H1 (cell line): ENCODE measurements at regions not wholly inside any gene's neighbourhood (a gene's known extent, or its start where the extent isn't known, plus 50 kb on each side); places are given as distances from the start of the nearest gene placed in this dataset.

Experiments used
- CTCF ChIA-PET: fragments of 300-600 bp; sonication (Branson Sonifier 250); formaldehyde crosslinking; loops from one replicate; lab custom pipeline; 2021; ENCODE audit not compliant: partially characterized antibody; lab: Charles Lee
- POLR2A ChIA-PET: fragments of 300-600 bp; sonication (Branson Sonifier 250); formaldehyde crosslinking; loops from one replicate; lab custom pipeline; 2021; ENCODE audit warnings: inconsistent platforms; ENCODE audit not compliant: partially characterized antibody; lab: Charles Lee
- DNase-seq, 2 experiments: peaks; one replicate each; pipeline versions ENCODE4 v3.0.0 to v3.0.0-alpha.2; 2010 to 2022; ENCODE audit warnings: low spot score in 2 of 2, low read depth in 1 of 2, mixed read lengths in 1 of 2
- FAIRE-seq: peaks from 2 replicates; lab custom pipeline; 2011; peaks lifted over from hg19 to GRCh38; lab: Jason Lieb, UNC
- H2AFZ ChIP-seq: 2 replicates; pipeline ENCODE4 v1.8.1; 2012; ENCODE audit warnings: low read length, inconsistent platforms
- H2AK5ac ChIP-seq: 2 replicates; pipeline ENCODE4 v1.6.1; 2013; ENCODE audit warnings: low read depth, low read length
- H2BK120ac ChIP-seq: replicated peaks from 2 replicates; pipeline ENCODE3; 2013; ENCODE audit warnings: low read depth, low read length, inconsistent platforms
- H2BK12ac ChIP-seq: 2 replicates; pipeline ENCODE4 v1.6.1; 2013; ENCODE audit warnings: low read depth, low read length
- H2BK15ac ChIP-seq: 2 replicates; pipeline ENCODE4 v1.6.1; 2013; ENCODE audit warnings: low read length
- H2BK20ac ChIP-seq: 2 replicates; pipeline ENCODE4 v1.6.1; 2013; ENCODE audit warnings: low read length
- H2BK5ac ChIP-seq: 2 replicates; pipeline ENCODE4 v1.6.1; 2013; ENCODE audit warnings: low read depth, low read length
- H3K14ac ChIP-seq: 2 replicates; pipeline ENCODE4 v1.6.1; 2013; ENCODE audit warnings: inconsistent platforms; ENCODE audit not compliant: insufficient read length
- H3K18ac ChIP-seq: 2 replicates; pipeline ENCODE4 v1.6.1; 2013; ENCODE audit warnings: low read length; ENCODE audit errors: extremely low read depth
- H3K23ac ChIP-seq: 2 replicates; pipeline ENCODE4 v1.6.1; 2013; ENCODE audit warnings: inconsistent platforms; ENCODE audit not compliant: insufficient read length
- H3K23me2 ChIP-seq: 2 replicates; pipeline ENCODE4 v1.6.1; 2013; ENCODE audit warnings: low read depth, low read length
- H3K27ac ChIP-seq: 2 replicates; pipeline ENCODE4 v1.6.1; 2011; ENCODE audit warnings: low read depth, low read length, inconsistent platforms
- H3K27me3 ChIP-seq, 4 experiments: replicated peaks in 1 of 4; 1 replicate in 1 of 4; 2 replicates in 3 of 4; pipeline versions ENCODE4 v1.6.1 to v1.8.1; 2011 to 2013; ENCODE audit warnings: low read length in 3 of 4, mild to moderate bottlenecking in 3 of 4, inconsistent platforms in 2 of 4, mixed read lengths in 2 of 4, moderate library complexity in 1 of 4; ENCODE audit not compliant: control insufficient read depth in 3 of 4, insufficient read depth in 3 of 4; ENCODE audit errors: extremely low read depth in 1 of 4
- H3K36me3 ChIP-seq, 4 experiments: 2 replicates each; pipeline versions ENCODE4 v1.6.1 to v1.8.1; 2011 to 2013; ENCODE audit warnings: mild to moderate bottlenecking in 4 of 4, low read length in 3 of 4, moderate library complexity in 2 of 4, control low read depth in 1 of 4, inconsistent platforms in 1 of 4; ENCODE audit not compliant: insufficient read depth in 4 of 4, control insufficient read depth in 2 of 4
- H3K4ac ChIP-seq: replicated peaks from 2 replicates; pipeline ENCODE3; 2013; ENCODE audit warnings: low read length, low read depth, mixed read lengths, inconsistent platforms; ENCODE audit not compliant: insufficient read length
- H3K4me1 ChIP-seq, 4 experiments: replicated peaks in 1 of 4; 1 replicate in 1 of 4; 2 replicates in 3 of 4; pipeline versions ENCODE4 v1.6.1 to v1.8.1; 2011 to 2013; ENCODE audit warnings: low read length in 3 of 4, inconsistent platforms in 2 of 4, mixed read lengths in 1 of 4; ENCODE audit not compliant: insufficient read depth in 4 of 4, control insufficient read depth in 3 of 4
- H3K4me2 ChIP-seq, 2 experiments: 2 replicates each; pipeline versions ENCODE4 v1.6.1 to v1.8.1; 2011 to 2013; ENCODE audit warnings: low read depth in 2 of 2, low read length in 2 of 2, control low read depth in 1 of 2, inconsistent platforms in 1 of 2, mild to moderate bottlenecking in 1 of 2; ENCODE audit not compliant: insufficient read depth in 1 of 2
- H3K4me3 ChIP-seq, 4 experiments: fragments of 200-600, 300-600 bp in 1 of 4; sonication (generic), shearing (Covaris generic), sonication (Bioruptor Twin) in 1 of 4; 2 replicates each; pipeline versions ENCODE4 v1.5.1 to v1.8.1; 2011 to 2016; ENCODE audit warnings: low read length in 4 of 4, low read depth in 3 of 4, control low read depth in 2 of 4, inconsistent platforms in 2 of 4, mild to moderate bottlenecking in 2 of 4, mixed read lengths in 1 of 4, moderate library complexity in 1 of 4; ENCODE audit not compliant: insufficient read depth in 2 of 4; ENCODE audit errors: extremely low read depth in 1 of 4
- H3K56ac ChIP-seq: replicated peaks from 2 replicates; pipeline ENCODE3; 2013; ENCODE audit warnings: low read depth, mild to moderate bottlenecking, mixed read lengths, low read length, inconsistent platforms; ENCODE audit not compliant: insufficient read length
- H3K79me1 ChIP-seq: 2 replicates; pipeline ENCODE4 v1.6.1; 2013; ENCODE audit warnings: low read depth, low read length, control low read depth
- H3K79me2 ChIP-seq, 2 experiments: 2 replicates each; pipeline versions ENCODE4 v1.6.1 to v1.8.1; 2012 to 2013; ENCODE audit warnings: low read length in 2 of 2, mild to moderate bottlenecking in 2 of 2, inconsistent platforms in 1 of 2; ENCODE audit not compliant: insufficient read depth in 2 of 2, control insufficient read depth in 1 of 2
- H3K9ac ChIP-seq, 4 experiments: replicated peaks in 1 of 4; 1 replicate in 1 of 4; 2 replicates in 3 of 4; pipeline versions ENCODE4 v1.6.1 to v1.8.1; 2011 to 2013; ENCODE audit warnings: low read depth in 3 of 4, low read length in 3 of 4, control low read depth in 2 of 4, mild to moderate bottlenecking in 2 of 4, moderate library complexity in 2 of 4, inconsistent platforms in 1 of 4; ENCODE audit errors: extremely low read depth in 1 of 4
- H3K9me3 ChIP-seq, 2 experiments: 2 replicates each; pipeline versions ENCODE4 v1.6.1 to v1.8.1; 2012 to 2013; ENCODE audit warnings: mild to moderate bottlenecking in 2 of 2, moderate library complexity in 2 of 2, control low read depth in 1 of 2, inconsistent platforms in 1 of 2, low read depth in 1 of 2, low read length in 1 of 2, mixed read lengths in 1 of 2; ENCODE audit not compliant: insufficient read depth in 2 of 2
- H4K20me1 ChIP-seq, 2 experiments: replicated peaks in 1 of 2; 2 replicates each; pipeline versions ENCODE3 to v1.8.1; 2011 to 2013; ENCODE audit warnings: inconsistent platforms in 2 of 2, low read length in 2 of 2, mild to moderate bottlenecking in 1 of 2; ENCODE audit not compliant: insufficient read depth in 2 of 2, control insufficient read depth in 1 of 2
- H4K5ac ChIP-seq: 2 replicates; pipeline ENCODE4 v1.6.1; 2013; ENCODE audit warnings: low read length, low read depth, mixed read lengths, inconsistent platforms; ENCODE audit not compliant: insufficient read length
- H4K8ac ChIP-seq: 2 replicates; pipeline ENCODE4 v1.8.0; 2013; ENCODE audit warnings: mild to moderate bottlenecking, moderate library complexity, low read length, inconsistent platforms; ENCODE audit not compliant: insufficient read depth; ENCODE audit errors: extremely low read depth
- H4K91ac ChIP-seq: replicated peaks from 2 replicates; pipeline ENCODE3; 2013; ENCODE audit warnings: low read length, mixed read lengths, inconsistent platforms; ENCODE audit not compliant: insufficient read length
- BCL11A ChIP-seq, 2 experiments: IDR thresholded peaks; one replicate each; pipeline ENCODE4 v1.6.1; 2011; ENCODE audit warnings: low read depth in 2 of 2, low read length in 2 of 2, mild to moderate bottlenecking in 2 of 2
- CBX8 ChIP-seq: fragments of 300-800, 300-1000 bp; sonication (generic); IDR thresholded peaks from 2 replicates; pipeline ENCODE4 v1.7.1; 2016; ENCODE audit warnings: low read depth, low read length, borderline replicate concordance
- EGR1 ChIP-seq: IDR thresholded peaks from 2 replicates; pipeline ENCODE4 v1.6.1; 2011; ENCODE audit warnings: low read depth, low read length, borderline replicate concordance
- EZH2 ChIP-seq: fragments of 200-600 bp; sonication (generic); IDR thresholded peaks from 2 replicates; pipeline ENCODE4 v1.7.1; 2012; ENCODE audit warnings: low read depth, mild to moderate bottlenecking, moderate library complexity, low read length, inconsistent platforms; ENCODE audit not compliant: severe bottlenecking
- KDM1A ChIP-seq: fragments of 200-600, 300-600 bp; sonication (generic); IDR thresholded peaks from 2 replicates; pipeline ENCODE4 v1.7.1; 2016; ENCODE audit warnings: mild to moderate bottlenecking, low read length, borderline replicate concordance
- KDM4A ChIP-seq: IDR thresholded peaks from one replicate; pipeline ENCODE4 v1.7.1; 2012; ENCODE audit warnings: low read depth, mild to moderate bottlenecking, moderate library complexity, low read length, inconsistent platforms; ENCODE audit not compliant: severe bottlenecking
- RFX5 ChIP-seq: IDR thresholded peaks from 2 replicates; pipeline ENCODE4 v1.6.1; 2011; ENCODE audit warnings: low read depth, low read length, improper control_type of control experiment, borderline replicate concordance
- RNF2 ChIP-seq: fragments of 200-900, 300-1000 bp; sonication (generic); IDR thresholded peaks from 2 replicates; pipeline ENCODE4 v1.7.1; 2016; ENCODE audit warnings: borderline replicate concordance, low read depth, mild to moderate bottlenecking, antibody characterized with exemption, low read length; ENCODE audit not compliant: poor library complexity, severe bottlenecking; ENCODE audit errors: missing control alignments
- RXRA ChIP-seq: IDR thresholded peaks from 2 replicates; pipeline ENCODE4 v1.6.1; 2011; ENCODE audit warnings: low read depth, mild to moderate bottlenecking, low read length, moderate library complexity; ENCODE audit not compliant: insufficient read depth
- SP4 ChIP-seq: IDR thresholded peaks from 2 replicates; pipeline ENCODE4 v1.6.1; 2012; ENCODE audit warnings: low read length, inconsistent platforms
- YY1 ChIP-seq: IDR thresholded peaks from 2 replicates; pipeline ENCODE4 v1.6.1; 2011; ENCODE audit warnings: low read depth, mild to moderate bottlenecking, low read length
- WGBS, 2 experiments: shearing (Covaris generic) in 1 of 2; methylation state at CpG; one replicate each; pipeline versions ENCODE4 v1.1.6 to v1.1.7; 2013 to 2015; ENCODE audit warnings: low lambda C conversion rate in 2 of 2, mixed read lengths in 2 of 2, inconsistent platforms in 1 of 2, low coverage in 1 of 2, missing lambda C conversion rate in 1 of 2; ENCODE audit not compliant: insufficient replicate concordance in 2 of 2, insufficient coverage in 1 of 2, insufficient read length in 1 of 2; ENCODE audit errors: extremely low coverage in 1 of 2, missing lambda C conversion rate in 1 of 2; 5-methylcytosine and 5-hydroxymethylcytosine counted together

DNA sequence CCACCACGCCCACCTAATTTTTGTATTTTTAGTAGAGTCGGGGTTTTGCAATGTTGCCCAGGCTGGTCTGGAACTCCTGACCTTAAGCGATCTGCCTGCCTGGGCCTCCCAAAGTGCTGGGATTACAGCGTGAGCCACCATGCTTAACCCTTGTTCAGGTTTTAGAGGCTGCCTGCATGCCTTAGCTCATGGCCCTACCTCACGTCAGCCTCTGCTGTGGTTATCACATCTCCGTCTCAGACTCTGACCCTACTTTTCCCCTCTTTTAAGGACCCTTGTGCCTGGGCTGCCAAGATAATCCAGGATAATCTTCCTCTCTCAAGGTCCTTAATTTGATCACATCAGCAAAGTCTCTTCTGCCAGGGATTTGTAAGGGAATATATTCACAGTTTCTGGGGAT is 98.2 kb upstream of the PMAIP1 start:
- Histone ChIP-seq H3K36me3 (no peaks in the 10 kb centered on the region), H4K91ac (no peak overlapping the region), H2BK15ac (no peak overlapping the region), H3K18ac (no peak overlapping the region), H3K79me1 (no peaks in the 10 kb centered on the region), H3K14ac (no peak overlapping the region), H3K27me3 (no peaks in the 10 kb centered on the region), H3K79me2 (no peaks in the 10 kb centered on the region), H4K20me1 (no peaks in the 10 kb centered on the region), H2AFZ (no peak overlapping the region), H3K4me2 (no peak overlapping the region), H3K27ac (no peak overlapping the region), H3K56ac (no peak overlapping the region), H2BK20ac (no peak overlapping the region), H2AK5ac (no peak overlapping the region), H4K8ac (no peak overlapping the region), H3K23ac (no peak overlapping the region), H4K5ac (no peak overlapping the region), H3K9me3 (no peaks in the 10 kb centered on the region), H2BK12ac (no peak overlapping the region), H3K4me3 (no peak overlapping the region), H3K9ac (no peak overlapping the region), H2BK5ac (no peak overlapping the region), H3K4me1 (no peaks in the 10 kb centered on the region), H3K23me2 (no peaks in the 10 kb centered on the region), H3K4ac (no peak overlapping the region), H2BK120ac (no peak overlapping the region)
- 94% methylated on average over 6 of the region's 6 CpGs; no CpG with 5 or more reads in 1 of the 2 experiments for WGBS, 2 experiments
- no peak for TF ChIP-seq RXRA
- no peak for TF ChIP-seq RFX5
- TF ChIP-seq YY1 = no peak
- no peak for TF ChIP-seq SP4
- no peak for TF ChIP-seq BCL11A (IDR thresholded peaks at IDR 0.05; ENCODE audit: low read depth in 2 of 2, low read length in 2 of 2)
- no peak for TF ChIP-seq KDM4A
- TF ChIP-seq EGR1 = no peak
- TF ChIP-seq EZH2 = no peak
- no peak for TF ChIP-seq CBX8
- TF ChIP-seq RNF2 = no peak
- TF ChIP-seq KDM1A = no peak
- FAIRE-seq (no peak), DNase-seq (no peak)
- CTCF ChIA-PET = interaction anchor here (1.6 to 2.0 kb wide), 4 partner anchors 17 to 342 kb away, joined by 3 to 9 read pairs (median 4); no protein-coding TSS in a partner anchor
- POLR2A ChIA-PET = interaction anchor here (0.6 kb wide), 1 partner anchor 19 kb away, joined by 3 read pairs; no protein-coding TSS in a partner anchor
